ENCODE measurements at regions not wholly inside any gene's neighbourhood (a gene's known extent, or its start where the extent isn't known, plus 50 kb on each side); places are given as distances from the start of the nearest gene placed in this dataset.

- TF ChIP-seq SIN3B (IDR thresholded peaks at IDR 0.05; ENCODE audit: low read length): no peak
- TF ChIP-seq CAMTA2 (CRISPR knock-in tag; IDR thresholded peaks at IDR 0.05; ENCODE audit: borderline replicate concordance): no peak
- TF ChIP-seq IRF2 (CRISPR knock-in tag; IDR thresholded peaks at IDR 0.05): no peak
- TF ChIP-seq SMARCE1 (IDR thresholded peaks at IDR 0.05; ENCODE audit: borderline replicate concordance): no peak
- TF ChIP-seq BHLHE40 (IDR thresholded peaks at IDR 0.05; ENCODE audit: low read length): no peak
- TF ChIP-seq CTCF (CRISPR knock-in tag; IDR thresholded peaks at IDR 0.05): no peak
- no peak for TF ChIP-seq MTA3 (CRISPR knock-in tag; IDR thresholded peaks at IDR 0.05)
- no peak for TF ChIP-seq MEIS2 (CRISPR knock-in tag; IDR thresholded peaks at IDR 0.05)
- TF ChIP-seq ZNF124 (CRISPR knock-in tag; IDR thresholded peaks at IDR 0.05): no peak
These were observed 66.1 kb upstream of the VANGL1 start for GRCh38 chr1:115575661-115576060.

Data from HepG2 (cell line).